ENCODE measurements at regions not wholly inside any gene's neighbourhood (a gene's known extent, or its start where the extent isn't known, plus 50 kb on each side); places are given as distances from the start of the nearest gene placed in this dataset.
A peak's percentile ranks its signal among the peaks of the same experiment; 100 is the strongest.

DNA sequence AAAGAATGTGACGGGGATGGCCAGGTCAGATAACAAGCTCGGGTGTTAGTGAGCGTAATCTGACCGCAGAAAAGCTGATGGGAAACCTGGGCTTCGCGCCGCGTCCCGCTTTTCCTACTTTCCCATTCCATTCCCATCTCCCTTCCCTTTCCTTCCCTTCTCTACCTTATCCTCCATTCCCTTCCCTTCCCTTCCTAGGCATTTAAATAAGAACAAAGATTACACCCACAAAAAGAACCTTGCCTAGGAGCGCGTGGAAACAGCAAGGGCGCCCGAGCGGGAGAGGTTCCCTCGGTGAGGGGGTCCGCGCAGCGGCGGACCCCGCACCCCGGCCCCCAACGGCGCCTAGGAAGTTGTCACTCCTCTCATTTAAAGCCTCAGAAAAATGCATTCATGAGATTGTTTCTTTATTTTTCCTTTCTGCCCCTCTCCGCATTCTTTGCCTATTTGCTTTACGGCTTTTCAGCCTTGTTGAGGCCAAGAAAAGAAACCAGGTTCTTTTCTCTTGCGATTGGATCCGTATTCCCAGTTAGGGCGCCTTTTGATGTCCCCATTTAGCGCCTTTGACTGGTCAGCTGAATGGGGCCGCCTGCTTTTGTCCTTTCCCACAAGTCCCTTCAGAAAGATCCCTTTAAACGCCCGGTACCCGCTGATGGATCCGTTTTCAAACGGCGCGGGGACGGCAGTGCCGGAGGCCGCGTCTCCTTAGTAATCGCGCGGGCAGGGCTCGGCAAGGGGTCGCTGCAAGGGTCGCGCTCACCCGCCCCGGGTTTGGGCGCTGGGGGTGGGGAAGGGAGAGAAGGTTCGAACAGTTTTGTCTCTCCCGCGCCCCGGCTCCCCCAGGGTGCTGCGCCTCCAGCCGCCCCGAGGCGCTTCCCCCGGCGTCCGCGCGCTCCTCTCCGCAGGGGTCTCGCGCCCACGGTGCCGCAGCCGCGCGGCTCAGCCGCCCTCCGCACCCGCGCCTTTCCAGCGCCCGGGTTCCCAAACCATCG is 54.1 kb upstream of the TMEM33 start:
- DNase-seq (no peak), ATAC-seq (no peak)
- WGBS (ENCODE audit: insufficient coverage): 4% methylated on average over 79 of the region's 79 CpGs
- Histone ChIP-seq H3K36me3 (ENCODE audit: control insufficient read depth, insufficient read depth, low read length) (no peaks in the 10 kb centered on the region), H3K9me3 (ENCODE audit: control insufficient read depth, insufficient read depth, low read length) (no peaks in the 10 kb centered on the region), H3K4me3 (ENCODE audit: low read length) (no peak overlapping the region), H3K27me3 (ENCODE audit: control insufficient read depth, insufficient read depth, low read length) (peaks cover 47% of the 10 kb centered on the region), H3K4me1 (ENCODE audit: control insufficient read depth, insufficient read depth, low read length) (peaks cover 19% of the 10 kb centered on the region), H3K27ac (ENCODE audit: low read length) (no peak overlapping the region)
- peak overlapping the region; percentile 70 for H3K4me3 Mint-ChIP-seq
- no peak for TF ChIP-seq CTCF (IDR thresholded peaks at IDR 0.05)
- H3K27me3 Mint-ChIP-seq (ENCODE audit: low read depth in 2 of 2): peaks cover 60 to 71% of the 10 kb centered on the region in 2 donors
- no peaks in the 10 kb centered on the region for H3K36me3 Mint-ChIP-seq
- intact Hi-C loops (cut with micrococcal nuclease): no loop called here
- peaks cover 10 to 19% of the 10 kb centered on the region in 2 donors for H3K4me1 Mint-ChIP-seq
- no peak overlapping the region for H3K27ac Mint-ChIP-seq
- H3K9me3 Mint-ChIP-seq: no peaks in the 10 kb centered on the region

DNA sequence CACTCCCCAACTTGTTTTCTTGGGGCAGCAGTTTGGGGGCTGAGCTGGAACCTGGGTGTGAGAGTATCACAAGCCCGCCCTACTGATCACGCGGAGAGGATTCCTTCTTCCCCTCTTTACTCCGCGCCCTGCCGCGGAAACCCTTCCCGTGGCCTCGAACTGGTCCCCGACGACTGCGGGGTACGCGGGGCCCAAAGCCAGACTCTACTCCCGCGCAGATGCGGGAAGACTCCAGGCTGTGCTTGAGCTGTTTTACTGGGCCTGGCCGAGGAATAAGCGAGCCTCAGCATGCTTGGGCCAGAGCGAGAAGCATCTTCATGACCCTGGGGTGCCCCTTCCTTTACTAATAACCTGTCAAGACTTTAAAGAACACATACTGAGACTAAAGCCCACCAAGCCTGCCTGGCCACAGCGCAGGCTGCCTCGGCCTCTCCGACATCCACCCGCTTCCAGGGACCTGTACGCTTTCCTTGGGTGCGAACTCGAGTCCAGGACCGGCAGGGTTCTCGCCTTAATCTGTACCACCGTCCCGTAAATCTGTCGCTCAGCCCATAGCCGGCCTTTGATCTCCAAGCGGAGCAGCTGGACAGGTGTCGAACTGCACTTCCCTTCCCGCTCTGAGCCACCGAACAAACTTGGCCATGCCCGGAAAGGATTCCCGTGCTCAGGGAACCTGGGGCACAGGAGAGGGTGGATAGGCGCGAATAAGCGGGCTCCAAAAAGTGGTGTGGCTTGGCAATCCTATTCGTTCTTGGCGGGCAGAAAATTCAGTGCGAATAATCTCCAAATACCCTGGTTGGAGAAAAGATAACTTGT is 55.0 kb upstream of the TMEM33 start:
- Histone ChIP-seq H3K4me3 (ENCODE audit: low read length) (no peak overlapping the region), H3K27me3 (ENCODE audit: control insufficient read depth, insufficient read depth, low read length) (peaks cover 54% of the 10 kb centered on the region), H3K4me1 (ENCODE audit: control insufficient read depth, insufficient read depth, low read length) (peaks cover 19% of the 10 kb centered on the region), H3K36me3 (ENCODE audit: control insufficient read depth, insufficient read depth, low read length) (no peaks in the 10 kb centered on the region), H3K27ac (ENCODE audit: low read length) (no peak overlapping the region), H3K9me3 (ENCODE audit: control insufficient read depth, insufficient read depth, low read length) (no peaks in the 10 kb centered on the region)
- no peak overlapping the region for H3K27ac Mint-ChIP-seq
- intact Hi-C loops (cut with micrococcal nuclease): no loop called here
- H3K4me1 Mint-ChIP-seq: peaks cover 10 to 19% of the 10 kb centered on the region in 2 donors
- TF ChIP-seq CTCF (IDR thresholded peaks at IDR 0.05): no peak
- H3K27me3 Mint-ChIP-seq (ENCODE audit: low read depth in 2 of 2): peaks cover 67 to 76% of the 10 kb centered on the region in 2 donors
- ATAC-seq: no peak
- whole genome bisulfite sequencing (ENCODE audit: insufficient coverage): 8% methylated on average over 45 of the region's 45 CpGs
- H3K4me3 Mint-ChIP-seq: no peak overlapping the region
- no peaks in the 10 kb centered on the region for H3K36me3 Mint-ChIP-seq
- no peaks in the 10 kb centered on the region for H3K9me3 Mint-ChIP-seq
- no peak for DNase-seq

DNA sequence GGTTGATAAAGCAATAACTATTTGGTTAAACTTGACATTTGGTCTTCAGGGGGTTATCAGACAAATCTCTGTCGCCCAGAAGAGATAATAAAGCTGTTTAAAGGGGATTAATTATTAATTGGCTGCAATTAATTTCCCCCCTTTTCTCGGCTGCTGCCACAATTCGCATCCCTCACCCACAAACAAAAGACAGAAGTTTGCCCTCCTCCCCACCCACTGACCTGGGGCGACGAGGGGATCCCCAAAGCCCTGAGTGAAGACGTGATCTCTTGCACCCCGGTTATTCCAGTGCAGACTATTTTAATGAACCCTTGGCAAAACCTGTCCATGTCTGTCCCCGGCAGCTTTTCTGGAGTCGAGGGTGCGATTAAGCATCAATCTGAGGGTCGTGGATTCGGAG is 55.7 kb upstream of the TMEM33 start:
- 8% methylated on average over 9 of the region's 12 CpGs for WGBS (ENCODE audit: insufficient coverage)
- peaks cover 19% of the 10 kb centered on the region for H3K4me1 ChIP-seq (ENCODE audit: control insufficient read depth, insufficient read depth, low read length)
- H3K4me3 ChIP-seq (ENCODE audit: low read length): no peak overlapping the region
- ATAC-seq (no peak), DNase-seq (no peak)
- Mint-ChIP-seq H3K27ac (no peak overlapping the region), H3K4me3 (no peak overlapping the region), H3K4me1 (peaks cover 10 to 19% of the 10 kb centered on the region in 2 donors), H3K36me3 (no peaks in the 10 kb centered on the region), H3K27me3 (ENCODE audit: low read depth in 2 of 2) (peaks cover 68 to 76% of the 10 kb centered on the region in 2 donors), H3K9me3 (no peaks in the 10 kb centered on the region)
- peaks cover 60% of the 10 kb centered on the region for H3K27me3 ChIP-seq (ENCODE audit: control insufficient read depth, insufficient read depth, low read length)
- TF ChIP-seq CTCF (IDR thresholded peaks at IDR 0.05): no peak
- H3K27ac ChIP-seq (ENCODE audit: low read length): no peak overlapping the region
- H3K36me3 ChIP-seq (ENCODE audit: control insufficient read depth, insufficient read depth, low read length): no peaks in the 10 kb centered on the region
- no peaks in the 10 kb centered on the region for H3K9me3 ChIP-seq (ENCODE audit: control insufficient read depth, insufficient read depth, low read length)
- intact Hi-C loops (cut with micrococcal nuclease): no loop called here
